ENCODE measurements at regions not wholly inside any gene's neighbourhood (a gene's known extent, or its start where the extent isn't known, plus 50 kb on each side); places are given as distances from the start of the nearest gene placed in this dataset.

DNA sequence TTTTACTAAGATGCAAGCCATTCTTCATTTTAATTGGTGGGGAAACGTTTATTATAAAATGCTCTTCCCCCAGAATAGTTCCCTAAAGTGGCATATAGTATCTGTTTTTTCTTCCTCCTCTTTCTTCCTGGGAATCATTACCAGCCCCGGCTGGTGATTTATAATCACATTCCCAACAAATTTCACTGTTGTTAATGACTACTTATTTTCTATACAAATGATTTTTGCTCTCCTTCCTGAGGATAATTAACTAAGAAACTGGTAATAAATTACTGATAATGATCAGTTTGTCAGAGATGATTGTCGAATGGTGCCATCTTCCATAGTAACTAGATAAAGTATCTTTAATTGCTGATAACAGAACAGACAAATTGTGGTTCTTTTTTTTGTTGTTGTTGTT, 785.5 kb upstream of the RBFOX1 start:
- DNase-seq (ENCODE audit: low spot score in 2 of 2) (no peak), ATAC-seq (replicated peaks; ENCODE audit: extremely low read depth, poor library complexity, severe bottlenecking) (no peak)
- Mint-ChIP-seq H3K27me3 (no peaks in the 10 kb centered on the region), H3K4me1 (no peaks in the 10 kb centered on the region), H3K9me3 (peaks cover 37% of the 10 kb centered on the region), H3K27ac (ENCODE audit: low read depth) (no peak overlapping the region), H3K4me3 (no peak overlapping the region), H3K36me3 (ENCODE audit: insufficient read depth) (no peaks in the 10 kb centered on the region)

DNA sequence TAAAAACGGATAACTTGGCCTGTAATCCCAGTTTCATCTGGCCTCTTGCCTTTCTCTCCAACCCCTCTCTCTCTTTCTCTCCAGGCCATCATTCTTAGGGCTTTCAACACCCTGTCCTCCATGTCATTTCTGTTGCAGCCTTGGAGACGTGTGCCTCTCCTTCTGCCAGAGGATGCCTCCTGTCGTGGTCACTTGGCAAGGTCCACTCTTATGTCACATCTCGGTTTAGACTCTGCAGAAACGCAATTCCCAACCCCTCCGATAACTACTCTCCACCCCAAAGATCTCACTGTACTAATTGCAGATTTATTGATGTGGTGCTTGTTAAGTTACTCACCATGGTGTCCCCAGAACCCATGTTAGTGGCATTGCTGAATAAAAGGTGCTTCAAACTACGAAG, 787.3 kb upstream of the RBFOX1 start:
- Mint-ChIP-seq H3K27ac (ENCODE audit: low read depth) (no peak overlapping the region), H3K36me3 (ENCODE audit: insufficient read depth) (no peaks in the 10 kb centered on the region), H3K9me3 (peaks cover 32% of the 10 kb centered on the region), H3K27me3 (no peaks in the 10 kb centered on the region), H3K4me1 (no peaks in the 10 kb centered on the region), H3K4me3 (no peak overlapping the region)
- DNase-seq (ENCODE audit: low spot score in 2 of 2) (no peak), ATAC-seq (replicated peaks; ENCODE audit: extremely low read depth, poor library complexity, severe bottlenecking) (no peak)

DNA sequence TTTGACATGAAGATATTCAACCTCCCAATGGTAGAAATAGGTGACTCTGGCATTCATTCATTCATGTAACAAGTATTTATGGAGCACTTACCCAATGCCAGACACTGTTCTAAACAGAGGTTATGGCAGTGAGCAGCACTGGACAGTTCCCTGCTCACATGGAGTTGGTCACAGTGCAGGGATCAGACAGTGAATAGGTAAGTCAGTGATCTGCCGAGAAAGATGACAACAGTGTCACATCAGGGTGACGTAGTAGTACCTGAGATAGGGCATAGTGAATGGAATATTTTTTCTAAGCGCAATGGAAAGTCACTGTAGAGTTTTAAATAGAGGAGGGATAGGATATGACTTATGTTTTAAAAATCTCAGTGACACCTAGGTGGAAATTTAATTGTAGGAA, 791.4 kb upstream of the RBFOX1 start:
- no peak for DNase-seq (ENCODE audit: low spot score in 2 of 2)
- no peak for ATAC-seq (replicated peaks; ENCODE audit: extremely low read depth, poor library complexity, severe bottlenecking)
- Mint-ChIP-seq H3K9me3 (peaks cover 11% of the 10 kb centered on the region), H3K4me1 (no peaks in the 10 kb centered on the region), H3K36me3 (ENCODE audit: insufficient read depth) (no peaks in the 10 kb centered on the region), H3K27me3 (no peaks in the 10 kb centered on the region), H3K4me3 (no peak overlapping the region), H3K27ac (ENCODE audit: low read depth) (no peak overlapping the region)

DNA sequence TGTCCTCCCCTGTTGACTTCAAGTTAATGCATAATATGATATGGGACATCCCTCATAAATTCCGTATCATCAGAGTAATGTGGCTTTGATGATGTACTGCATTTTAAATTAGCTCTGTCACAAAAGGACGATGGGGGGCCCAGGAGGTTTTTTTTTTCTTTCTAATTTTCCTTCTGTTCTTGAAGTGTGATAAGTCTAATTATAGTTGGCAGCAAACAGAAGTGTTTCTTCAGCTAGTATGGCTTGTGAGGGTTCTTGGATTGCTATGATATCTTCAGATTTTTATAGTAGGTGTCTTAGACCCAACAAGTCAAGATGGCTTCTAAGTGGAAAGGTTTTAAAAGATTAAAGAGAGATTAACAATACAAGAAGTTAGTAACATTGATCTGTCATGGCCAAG, 796.2 kb upstream of the RBFOX1 start:
- H3K9me3 Mint-ChIP-seq = peaks cover 8% of the 10 kb centered on the region
- H3K27ac Mint-ChIP-seq (ENCODE audit: low read depth) = no peak overlapping the region
- no peak for ATAC-seq (replicated peaks; ENCODE audit: extremely low read depth, poor library complexity, severe bottlenecking)

GRCh38 chr16:6531067-6531466, 801.6 kb upstream of the RBFOX1 start:
- H3K27me3 Mint-ChIP-seq = no peaks in the 10 kb centered on the region
- H3K27ac Mint-ChIP-seq (ENCODE audit: low read depth) = no peak overlapping the region
- DNase-seq (ENCODE audit: low spot score in 2 of 2) (no peak), ATAC-seq (replicated peaks; ENCODE audit: extremely low read depth, poor library complexity, severe bottlenecking) (no peak)
- peaks cover 29% of the 10 kb centered on the region for H3K9me3 Mint-ChIP-seq
- no peak overlapping the region for H3K4me3 Mint-ChIP-seq
- H3K4me1 Mint-ChIP-seq = no peaks in the 10 kb centered on the region
- no peaks in the 10 kb centered on the region for H3K36me3 Mint-ChIP-seq (ENCODE audit: insufficient read depth)

More for the DNA sequence above, 796.2 kb upstream of the RBFOX1 start:
- no peak for DNase-seq (ENCODE audit: low spot score in 2 of 2)
- Mint-ChIP-seq H3K4me3 (no peak overlapping the region), H3K27me3 (no peaks in the 10 kb centered on the region), H3K36me3 (ENCODE audit: insufficient read depth) (no peaks in the 10 kb centered on the region), H3K4me1 (no peaks in the 10 kb centered on the region)

DNA sequence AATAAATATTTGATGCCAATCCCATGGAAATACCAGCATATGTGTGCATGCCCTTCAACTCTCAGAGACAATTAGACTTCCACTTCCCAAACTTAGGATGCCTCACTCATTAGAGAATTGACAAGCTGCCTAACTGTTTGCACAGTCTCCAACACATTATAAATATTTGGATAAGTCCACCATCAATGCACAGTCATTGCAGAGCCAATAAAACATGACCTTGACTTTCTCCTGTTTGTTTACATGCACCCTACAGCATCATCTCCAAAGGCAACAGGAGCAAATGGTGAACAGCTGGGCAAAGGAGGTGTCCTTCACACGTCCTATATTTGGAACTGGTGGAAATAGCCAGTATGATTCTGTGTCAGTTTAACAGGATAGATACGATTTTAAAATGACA, 804.4 kb upstream of the RBFOX1 start:
- DNase-seq (ENCODE audit: low spot score in 2 of 2) = no peak
- Mint-ChIP-seq H3K27ac (ENCODE audit: low read depth) (no peak overlapping the region), H3K9me3 (peaks cover 45% of the 10 kb centered on the region), H3K27me3 (no peaks in the 10 kb centered on the region), H3K4me3 (no peak overlapping the region), H3K4me1 (no peaks in the 10 kb centered on the region), H3K36me3 (ENCODE audit: insufficient read depth) (no peaks in the 10 kb centered on the region)
- no peak for ATAC-seq (replicated peaks; ENCODE audit: extremely low read depth, poor library complexity, severe bottlenecking)

DNA sequence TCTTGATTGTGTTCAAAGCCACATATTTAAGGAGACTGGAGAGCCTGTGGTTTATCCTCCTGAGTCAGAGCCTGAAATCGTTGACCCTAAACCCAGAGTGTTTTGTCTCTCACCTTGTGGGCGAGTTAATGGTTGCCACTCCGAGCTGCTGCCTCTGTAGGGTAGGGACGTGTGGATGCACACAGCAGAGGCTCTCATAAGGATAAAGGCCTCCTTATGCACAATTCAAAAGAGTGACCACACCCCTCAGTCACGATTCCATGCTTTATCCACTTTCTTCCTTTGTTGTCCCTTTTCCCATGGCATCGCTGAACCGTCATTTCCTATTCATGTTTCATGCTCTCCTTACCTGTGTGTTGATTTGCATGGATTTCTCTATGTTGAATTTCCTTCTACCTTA, 805.0 kb upstream of the RBFOX1 start:
- peaks cover 46% of the 10 kb centered on the region for H3K9me3 Mint-ChIP-seq
- no peak overlapping the region for H3K4me3 Mint-ChIP-seq
- ATAC-seq (replicated peaks; ENCODE audit: extremely low read depth, poor library complexity, severe bottlenecking) (no peak), DNase-seq (ENCODE audit: low spot score in 2 of 2) (no peak)
- H3K36me3 Mint-ChIP-seq (ENCODE audit: insufficient read depth) = no peaks in the 10 kb centered on the region
- H3K4me1 Mint-ChIP-seq = no peaks in the 10 kb centered on the region
- H3K27me3 Mint-ChIP-seq = no peaks in the 10 kb centered on the region
- H3K27ac Mint-ChIP-seq (ENCODE audit: low read depth) = no peak overlapping the region

- Mint-ChIP-seq H3K4me3 (no peak overlapping the region), H3K36me3 (ENCODE audit: insufficient read depth) (no peaks in the 10 kb centered on the region), H3K27me3 (no peaks in the 10 kb centered on the region), H3K4me1 (no peaks in the 10 kb centered on the region), H3K9me3 (peaks cover 35% of the 10 kb centered on the region), H3K27ac (ENCODE audit: low read depth) (no peak overlapping the region)
- ATAC-seq (replicated peaks; ENCODE audit: extremely low read depth, poor library complexity, severe bottlenecking) (no peak), DNase-seq (ENCODE audit: low spot score in 2 of 2) (no peak)
These were observed 808.1 kb upstream of the RBFOX1 start for GRCh38 chr16:6524501-6524900.

DNA sequence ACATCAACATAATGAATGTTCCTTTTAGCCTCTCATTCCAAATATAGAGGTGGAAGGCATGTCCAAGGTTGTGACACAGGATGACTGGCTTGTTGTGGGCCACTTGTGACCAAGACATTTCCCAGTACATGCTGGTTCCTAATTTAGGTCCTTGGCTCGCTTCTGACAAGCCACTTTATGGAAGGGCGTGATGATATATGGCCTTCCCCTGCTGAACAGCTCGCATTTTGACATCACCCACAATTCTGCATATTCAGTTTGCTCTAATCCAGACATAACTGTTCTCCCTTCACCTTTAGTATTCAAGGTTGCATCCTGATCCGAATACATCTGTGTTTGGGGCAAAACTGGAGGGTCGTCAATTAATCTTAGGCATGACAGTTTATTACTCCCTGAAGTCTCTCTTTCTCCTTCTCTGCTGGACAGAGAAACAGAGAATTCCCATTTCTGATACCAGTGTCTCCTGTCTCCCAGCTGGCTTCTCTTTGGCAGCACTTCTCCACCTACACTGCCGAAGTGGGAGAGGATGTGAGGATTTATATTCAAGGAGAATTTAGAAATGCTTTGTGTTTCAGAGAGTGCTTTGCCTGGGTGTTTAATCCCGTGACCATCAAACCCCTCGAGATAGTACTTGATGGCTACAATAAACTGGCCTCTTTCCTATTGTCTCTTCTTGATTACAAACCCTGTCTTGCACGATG, 815.5 kb upstream of the RBFOX1 start:
- H3K9me3 Mint-ChIP-seq = peaks cover 18% of the 10 kb centered on the region
- H3K27ac Mint-ChIP-seq (ENCODE audit: low read depth) = no peak overlapping the region
- H3K4me1 Mint-ChIP-seq = no peaks in the 10 kb centered on the region
- H3K4me3 Mint-ChIP-seq = no peak overlapping the region
- no peaks in the 10 kb centered on the region for H3K36me3 Mint-ChIP-seq (ENCODE audit: insufficient read depth)
- no peak for DNase-seq (ENCODE audit: low spot score in 2 of 2)
- no peak for ATAC-seq (replicated peaks; ENCODE audit: extremely low read depth, poor library complexity, severe bottlenecking)
- no peaks in the 10 kb centered on the region for H3K27me3 Mint-ChIP-seq

- Mint-ChIP-seq H3K4me3 (no peak overlapping the region), H3K4me1 (no peaks in the 10 kb centered on the region), H3K36me3 (ENCODE audit: insufficient read depth) (peaks cover 2% of the 10 kb centered on the region), H3K9me3 (peaks cover 11% of the 10 kb centered on the region), H3K27me3 (no peaks in the 10 kb centered on the region), H3K27ac (ENCODE audit: low read depth) (no peak overlapping the region)
- ATAC-seq (replicated peaks; ENCODE audit: extremely low read depth, poor library complexity, severe bottlenecking) (no peak), DNase-seq (ENCODE audit: low spot score in 2 of 2) (no peak)
These were observed 820.1 kb upstream of the RBFOX1 start for GRCh38 chr16:6512512-6512911.

GRCh38 chr16:6510261-6510660, 822.4 kb upstream of the RBFOX1 start:
- DNase-seq (ENCODE audit: low spot score in 2 of 2) = no peak
- H3K9me3 Mint-ChIP-seq = peaks cover 25% of the 10 kb centered on the region
- no peak overlapping the region for H3K4me3 Mint-ChIP-seq
- no peak overlapping the region for H3K27ac Mint-ChIP-seq (ENCODE audit: low read depth)
- peaks cover 2% of the 10 kb centered on the region for H3K36me3 Mint-ChIP-seq (ENCODE audit: insufficient read depth)
- H3K4me1 Mint-ChIP-seq = no peaks in the 10 kb centered on the region
- no peak for ATAC-seq (replicated peaks; ENCODE audit: extremely low read depth, poor library complexity, severe bottlenecking)
- no peaks in the 10 kb centered on the region for H3K27me3 Mint-ChIP-seq

DNA sequence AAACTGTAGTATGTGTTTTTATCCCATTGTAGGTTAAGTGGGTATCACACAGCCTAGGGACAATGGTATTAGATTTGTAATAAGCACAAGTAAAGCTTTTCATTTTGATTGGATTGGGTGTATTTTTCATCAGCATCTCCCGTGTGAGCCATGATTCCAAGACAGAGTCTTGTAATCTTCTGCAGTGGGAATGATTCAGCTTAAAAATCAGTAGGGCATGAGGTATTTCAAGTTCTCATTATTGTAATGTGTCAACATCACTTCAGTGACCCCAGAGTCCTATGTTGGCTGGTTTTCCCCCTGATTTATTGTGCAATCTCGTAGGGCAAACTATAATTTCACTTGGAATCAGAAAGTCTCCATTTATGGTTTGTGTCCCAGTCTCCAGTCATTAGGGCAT, 833.2 kb upstream of the RBFOX1 start:
- Mint-ChIP-seq H3K9me3 (peaks cover 9% of the 10 kb centered on the region), H3K27ac (ENCODE audit: low read depth) (no peak overlapping the region), H3K4me1 (no peaks in the 10 kb centered on the region), H3K36me3 (ENCODE audit: insufficient read depth) (no peaks in the 10 kb centered on the region), H3K27me3 (no peaks in the 10 kb centered on the region), H3K4me3 (no peak overlapping the region)
- ATAC-seq (replicated peaks; ENCODE audit: extremely low read depth, poor library complexity, severe bottlenecking) = no peak
- DNase-seq (ENCODE audit: low spot score in 2 of 2) = no peak

DNA sequence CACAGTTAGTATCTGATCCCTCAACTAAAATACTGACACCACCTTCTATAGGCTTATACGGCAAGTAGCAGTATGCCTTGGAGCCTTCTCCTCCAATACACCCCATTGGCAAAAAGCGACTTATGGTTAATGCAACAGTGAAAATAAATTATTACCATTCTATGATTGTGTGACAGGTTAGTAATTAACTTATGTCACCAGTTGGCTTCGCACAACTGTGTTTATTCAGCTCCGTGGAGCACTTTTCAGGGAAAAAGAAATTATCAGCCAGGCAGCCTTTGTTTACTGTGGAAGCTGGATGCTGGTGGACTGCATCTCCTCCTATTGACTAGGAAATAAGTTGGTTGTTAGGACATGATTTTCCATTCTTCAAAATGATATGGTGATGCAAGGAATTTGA, 833.8 kb upstream of the RBFOX1 start:
- H3K27ac Mint-ChIP-seq (ENCODE audit: low read depth) = no peak overlapping the region
- no peaks in the 10 kb centered on the region for H3K36me3 Mint-ChIP-seq (ENCODE audit: insufficient read depth)
- no peaks in the 10 kb centered on the region for H3K27me3 Mint-ChIP-seq
- DNase-seq (ENCODE audit: low spot score in 2 of 2) = no peak
- no peaks in the 10 kb centered on the region for H3K4me1 Mint-ChIP-seq
- H3K9me3 Mint-ChIP-seq = peaks cover 6% of the 10 kb centered on the region
- ATAC-seq (replicated peaks; ENCODE audit: extremely low read depth, poor library complexity, severe bottlenecking) = no peak
- H3K4me3 Mint-ChIP-seq = no peak overlapping the region

DNA sequence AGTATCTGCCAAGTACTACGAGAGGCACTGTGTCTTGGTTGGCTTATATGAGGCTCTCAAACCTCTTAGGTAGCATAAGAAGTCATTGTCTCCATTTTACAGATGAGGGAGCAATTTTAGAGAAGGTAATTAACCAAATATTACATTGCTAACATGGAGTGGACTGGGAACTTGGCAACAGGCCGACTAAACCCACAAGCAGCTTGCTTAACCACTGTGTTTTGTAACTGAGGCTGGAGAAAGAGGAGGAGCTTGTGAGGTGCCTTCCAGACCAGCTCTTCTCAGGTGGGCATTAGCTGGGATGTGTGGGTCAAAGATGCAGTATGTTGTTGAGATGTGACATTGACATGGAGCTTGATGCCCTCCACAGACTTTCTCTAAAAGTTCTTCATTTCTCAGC, 835.6 kb upstream of the RBFOX1 start:
- Mint-ChIP-seq H3K36me3 (ENCODE audit: insufficient read depth) (no peaks in the 10 kb centered on the region), H3K27me3 (no peaks in the 10 kb centered on the region), H3K4me3 (no peak overlapping the region), H3K27ac (ENCODE audit: low read depth) (no peak overlapping the region), H3K9me3 (peaks cover 6% of the 10 kb centered on the region), H3K4me1 (no peaks in the 10 kb centered on the region)
- DNase-seq (ENCODE audit: low spot score in 2 of 2) (no peak), ATAC-seq (replicated peaks; ENCODE audit: extremely low read depth, poor library complexity, severe bottlenecking) (no peak)

All from central memory CD8-positive, alpha-beta T cell (primary cell).